Liver (tissue), 8 donors: ENCODE measurements at regions not wholly inside any gene's neighbourhood (a gene's known extent, or its start where the extent isn't known, plus 50 kb on each side); places are given as distances from the start of the nearest gene placed in this dataset.

Experiments
- DNase-seq: peaks from one replicate; pipeline ENCODE4 v3.0.0-alpha.2; 2017; ENCODE audit warnings: low spot score
- H3K27ac ChIP-seq, 2 donors: one replicate each; pipeline ENCODE4 v1.7.0; 2013; ENCODE audit warnings: inconsistent platforms in 2 of 2, low read length in 2 of 2, control low read depth in 1 of 2, low read depth in 1 of 2, mild to moderate bottlenecking in 1 of 2
- H3K27me3 ChIP-seq, 4 donors: one replicate each; pipeline versions ENCODE4 v1.6.1 to v1.7.0; 2013; ENCODE audit warnings: low read length in 3 of 4, inconsistent platforms in 1 of 4, mild to moderate bottlenecking in 1 of 4, moderate library complexity in 1 of 4; ENCODE audit not compliant: control insufficient read depth in 4 of 4, insufficient read depth in 4 of 4
- H3K36me3 ChIP-seq, 4 donors: one replicate each; pipeline versions ENCODE4 v1.6.1 to v1.7.0; 2013; ENCODE audit warnings: low read length in 3 of 4, mild to moderate bottlenecking in 3 of 4, low read depth in 1 of 4, moderate library complexity in 1 of 4; ENCODE audit not compliant: control insufficient read depth in 4 of 4, insufficient read depth in 3 of 4
- H3K4me1 ChIP-seq, 4 donors: one replicate each; pipeline versions ENCODE4 v1.6.1 to v1.7.0; 2013; ENCODE audit warnings: low read length in 3 of 4, mild to moderate bottlenecking in 3 of 4, moderate library complexity in 1 of 4; ENCODE audit not compliant: control insufficient read depth in 4 of 4, insufficient read depth in 4 of 4
- H3K4me3 ChIP-seq, 3 donors: one replicate each; pipeline versions ENCODE4 v1.6.1 to v1.7.0; 2013; ENCODE audit warnings: low read length in 3 of 3, control low read depth in 1 of 3, low read depth in 1 of 3, mild to moderate bottlenecking in 1 of 3
- H3K9ac ChIP-seq, 2 donors: one replicate each; pipeline ENCODE4 v1.7.0; 2013; ENCODE audit warnings: low read length in 2 of 2, mild to moderate bottlenecking in 2 of 2, moderate library complexity in 2 of 2, control low read depth in 1 of 2, low read depth in 1 of 2
- H3K9me3 ChIP-seq, 4 donors: one replicate each; pipeline versions ENCODE4 v1.6.1 to v1.7.0; 2013; ENCODE audit warnings: low read length in 3 of 4; ENCODE audit not compliant: control insufficient read depth in 4 of 4
- EGR1 ChIP-seq, 2 donors: IDR thresholded peaks; 2 replicates each; pipeline ENCODE4 v1.6.1; 2016 to 2018; ENCODE audit warnings: antibody characterized with exemption in 2 of 2, low read depth in 2 of 2
- FOXA1 ChIP-seq: IDR thresholded peaks from 2 replicates; pipeline ENCODE4 v1.6.1; 2016; ENCODE audit warnings: antibody characterized with exemption
- FOXA2 ChIP-seq: IDR thresholded peaks from 2 replicates; pipeline ENCODE4 v1.6.1; 2016; ENCODE audit warnings: antibody characterized with exemption
- GABPA ChIP-seq, 2 donors: IDR thresholded peaks in 1 of 2; conservative IDR thresholded peaks in 1 of 2; 2 replicates each; pipeline ENCODE4 v1.6.1; 2016; ENCODE audit warnings: antibody characterized with exemption in 2 of 2, mild to moderate bottlenecking in 1 of 2, moderate library complexity in 1 of 2
- HNF4A ChIP-seq, 2 donors: conservative IDR thresholded peaks; 2 replicates each; pipeline ENCODE4 v1.6.1; 2016; ENCODE audit warnings: antibody characterized with exemption in 2 of 2, mild to moderate bottlenecking in 2 of 2
- HNF4G ChIP-seq: IDR thresholded peaks from 2 replicates; pipeline ENCODE4 v1.6.1; 2016; ENCODE audit warnings: antibody characterized with exemption
- JUND ChIP-seq, 2 donors: IDR thresholded peaks; 2 replicates each; pipeline ENCODE4 v1.6.1; 2016; ENCODE audit warnings: antibody characterized with exemption in 2 of 2
- NR2F2 ChIP-seq: IDR thresholded peaks from 2 replicates; pipeline ENCODE4 v1.6.1; 2016; ENCODE audit warnings: antibody characterized with exemption
- RAD21 ChIP-seq, 2 donors: IDR thresholded peaks; 2 replicates each; pipeline ENCODE4 v1.6.1; 2016; ENCODE audit warnings: antibody characterized with exemption in 2 of 2, mild to moderate bottlenecking in 2 of 2
- RXRA ChIP-seq, 2 donors: IDR thresholded peaks; 2 replicates each; pipeline ENCODE4 v1.6.1; 2017 to 2018; ENCODE audit warnings: antibody characterized with exemption in 2 of 2, mild to moderate bottlenecking in 1 of 2
- TAF1 ChIP-seq: conservative IDR thresholded peaks from 2 replicates; pipeline ENCODE4 v1.6.1; 2016; ENCODE audit warnings: antibody characterized with exemption, mild to moderate bottlenecking
- WGBS: extraction: QIAGEN DNeasy Blood & Tissue Kit; methylation state at CpG from one replicate; pipeline ENCODE4 v1.1.7; 2013; 5-methylcytosine and 5-hydroxymethylcytosine counted together
- TF ChIP-seq, protein P1 (sequence below): IDR thresholded peaks from 2 replicates; pipeline ENCODE4 v1.6.1; 2016; ENCODE audit warnings: antibody characterized with exemption
- TF ChIP-seq, protein P2 (sequence below): IDR thresholded peaks from 2 replicates; pipeline ENCODE4 v1.6.1; 2016; ENCODE audit warnings: antibody characterized with exemption
- TF ChIP-seq, protein P3 (sequence below): IDR thresholded peaks from 2 replicates; pipeline ENCODE4 v1.6.1; 2016; ENCODE audit warnings: antibody characterized with exemption, mild to moderate bottlenecking
- TF ChIP-seq, protein P4 (sequence below): fragments of 150-350 bp; IDR thresholded peaks from 2 replicates; pipeline ENCODE4 v1.5.1; 2017; ENCODE audit warnings: improper control_type of control experiment, low read depth, low read length; ENCODE audit not compliant: missing input control
- TF ChIP-seq, protein P5 (sequence below): IDR thresholded peaks from 2 replicates; pipeline ENCODE4 v1.6.1; 2016; ENCODE audit warnings: antibody characterized with exemption
- donor health status: healthy.
- donor health status: healthy.
- donor health status: healthy.
- donor health status: healthy.
- donor health status: healthy.

DNA sequence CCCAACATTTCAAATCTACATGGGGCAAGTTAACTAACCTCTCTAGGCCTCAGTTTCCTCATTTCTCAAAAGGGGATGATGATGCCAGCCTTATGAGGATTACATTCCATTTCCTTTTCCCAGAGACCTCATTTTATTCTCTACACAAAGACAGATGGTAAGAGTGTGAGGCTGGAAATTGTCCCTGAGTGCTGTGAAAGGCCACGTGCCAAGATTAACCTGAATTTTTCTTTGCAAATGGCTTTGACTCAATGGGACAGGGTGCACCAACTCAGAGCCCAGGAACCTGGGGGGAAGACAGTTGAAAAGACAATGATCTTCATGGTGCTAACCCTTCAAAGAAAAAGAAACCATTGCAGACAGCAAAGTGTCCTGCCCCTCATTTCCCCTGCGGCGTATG, 332.8 kb downstream of the TMEM114 start:
- WGBS: 80% methylated on average over 3 of the region's 3 CpGs
- TF ChIP-seq, protein P1, sequence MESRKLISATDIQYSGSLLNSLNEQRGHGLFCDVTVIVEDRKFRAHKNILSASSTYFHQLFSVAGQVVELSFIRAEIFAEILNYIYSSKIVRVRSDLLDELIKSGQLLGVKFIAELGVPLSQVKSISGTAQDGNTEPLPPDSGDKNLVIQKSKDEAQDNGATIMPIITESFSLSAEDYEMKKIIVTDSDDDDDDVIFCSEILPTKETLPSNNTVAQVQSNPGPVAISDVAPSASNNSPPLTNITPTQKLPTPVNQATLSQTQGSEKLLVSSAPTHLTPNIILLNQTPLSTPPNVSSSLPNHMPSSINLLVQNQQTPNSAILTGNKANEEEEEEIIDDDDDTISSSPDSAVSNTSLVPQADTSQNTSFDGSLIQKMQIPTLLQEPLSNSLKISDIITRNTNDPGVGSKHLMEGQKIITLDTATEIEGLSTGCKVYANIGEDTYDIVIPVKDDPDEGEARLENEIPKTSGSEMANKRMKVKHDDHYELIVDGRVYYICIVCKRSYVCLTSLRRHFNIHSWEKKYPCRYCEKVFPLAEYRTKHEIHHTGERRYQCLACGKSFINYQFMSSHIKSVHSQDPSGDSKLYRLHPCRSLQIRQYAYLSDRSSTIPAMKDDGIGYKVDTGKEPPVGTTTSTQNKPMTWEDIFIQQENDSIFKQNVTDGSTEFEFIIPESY: no peak
- TF ChIP-seq GABPA (IDR thresholded peaks at IDR 0.05 in 1 of 2, conservative IDR thresholded peaks at IDR 0.05 in 1 of 2): no peak
- TF ChIP-seq EGR1 (IDR thresholded peaks at IDR 0.05; ENCODE audit: low read depth in 2 of 2): no peak
- TF ChIP-seq, protein P2, sequence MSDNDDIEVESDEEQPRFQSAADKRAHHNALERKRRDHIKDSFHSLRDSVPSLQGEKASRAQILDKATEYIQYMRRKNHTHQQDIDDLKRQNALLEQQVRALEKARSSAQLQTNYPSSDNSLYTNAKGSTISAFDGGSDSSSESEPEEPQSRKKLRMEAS: no peak
- Histone ChIP-seq H3K36me3 (no peaks in the 10 kb centered on the region), H3K9ac (no peak overlapping the region), H3K4me1 (no peaks in the 10 kb centered on the region), H3K27me3 (peaks cover 0 to 3% (median under 1%) of the 10 kb centered on the region in 4 donors), H3K27ac (no peak overlapping the region), H3K9me3 (no peaks in the 10 kb centered on the region), H3K4me3 (no peak overlapping the region)
- no peak for DNase-seq

DNA sequence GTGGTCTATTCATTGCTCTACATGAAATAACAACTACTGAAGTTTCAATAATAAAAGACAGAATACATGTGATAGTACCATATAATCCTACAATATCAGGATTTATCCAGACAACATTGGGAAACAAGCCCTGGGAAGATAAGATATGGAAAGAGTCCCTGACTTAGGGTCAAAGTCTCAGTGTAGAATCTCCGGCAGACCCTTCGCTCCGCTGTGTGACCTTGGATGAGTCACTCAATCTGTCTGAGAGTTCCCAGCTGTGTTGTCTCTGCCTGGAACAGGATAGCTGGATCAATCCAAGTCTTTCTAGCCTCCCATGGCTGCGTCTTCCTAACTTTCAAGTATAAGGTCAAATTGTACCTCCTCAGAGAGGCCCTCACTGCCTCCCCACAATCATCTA, 335.9 kb downstream of the TMEM114 start:
- Histone ChIP-seq H3K36me3 (no peaks in the 10 kb centered on the region), H3K4me1 (no peaks in the 10 kb centered on the region), H3K9me3 (no peaks in the 10 kb centered on the region), H3K27ac (no peak overlapping the region), H3K27me3 (peaks cover 0 to 3% (median under 1%) of the 10 kb centered on the region in 4 donors), H3K4me3 (no peak overlapping the region), H3K9ac (no peak overlapping the region)
- DNase-seq: no peak
- 66% methylated on average over 4 of the region's 4 CpGs for WGBS
- TF ChIP-seq TAF1 (no peak), HNF4G (no peak), RAD21 (IDR thresholded peaks at IDR 0.05) (no peak), NR2F2 (no peak), GABPA (IDR thresholded peaks at IDR 0.05 in 1 of 2, conservative IDR thresholded peaks at IDR 0.05 in 1 of 2) (no peak), FOXA2 (no peak), JUND (IDR thresholded peaks at IDR 0.05) (no peak), FOXA1 (no peak), RXRA (IDR thresholded peaks at IDR 0.05) (no peak), HNF4A (conservative IDR thresholded peaks at IDR 0.05) (no peak)
- TF ChIP-seq, protein P3, sequence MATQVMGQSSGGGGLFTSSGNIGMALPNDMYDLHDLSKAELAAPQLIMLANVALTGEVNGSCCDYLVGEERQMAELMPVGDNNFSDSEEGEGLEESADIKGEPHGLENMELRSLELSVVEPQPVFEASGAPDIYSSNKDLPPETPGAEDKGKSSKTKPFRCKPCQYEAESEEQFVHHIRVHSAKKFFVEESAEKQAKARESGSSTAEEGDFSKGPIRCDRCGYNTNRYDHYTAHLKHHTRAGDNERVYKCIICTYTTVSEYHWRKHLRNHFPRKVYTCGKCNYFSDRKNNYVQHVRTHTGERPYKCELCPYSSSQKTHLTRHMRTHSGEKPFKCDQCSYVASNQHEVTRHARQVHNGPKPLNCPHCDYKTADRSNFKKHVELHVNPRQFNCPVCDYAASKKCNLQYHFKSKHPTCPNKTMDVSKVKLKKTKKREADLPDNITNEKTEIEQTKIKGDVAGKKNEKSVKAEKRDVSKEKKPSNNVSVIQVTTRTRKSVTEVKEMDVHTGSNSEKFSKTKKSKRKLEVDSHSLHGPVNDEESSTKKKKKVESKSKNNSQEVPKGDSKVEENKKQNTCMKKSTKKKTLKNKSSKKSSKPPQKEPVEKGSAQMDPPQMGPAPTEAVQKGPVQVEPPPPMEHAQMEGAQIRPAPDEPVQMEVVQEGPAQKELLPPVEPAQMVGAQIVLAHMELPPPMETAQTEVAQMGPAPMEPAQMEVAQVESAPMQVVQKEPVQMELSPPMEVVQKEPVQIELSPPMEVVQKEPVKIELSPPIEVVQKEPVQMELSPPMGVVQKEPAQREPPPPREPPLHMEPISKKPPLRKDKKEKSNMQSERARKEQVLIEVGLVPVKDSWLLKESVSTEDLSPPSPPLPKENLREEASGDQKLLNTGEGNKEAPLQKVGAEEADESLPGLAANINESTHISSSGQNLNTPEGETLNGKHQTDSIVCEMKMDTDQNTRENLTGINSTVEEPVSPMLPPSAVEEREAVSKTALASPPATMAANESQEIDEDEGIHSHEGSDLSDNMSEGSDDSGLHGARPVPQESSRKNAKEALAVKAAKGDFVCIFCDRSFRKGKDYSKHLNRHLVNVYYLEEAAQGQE: no peak
- TF ChIP-seq, protein P2: no peak
- TF ChIP-seq, protein P4, sequence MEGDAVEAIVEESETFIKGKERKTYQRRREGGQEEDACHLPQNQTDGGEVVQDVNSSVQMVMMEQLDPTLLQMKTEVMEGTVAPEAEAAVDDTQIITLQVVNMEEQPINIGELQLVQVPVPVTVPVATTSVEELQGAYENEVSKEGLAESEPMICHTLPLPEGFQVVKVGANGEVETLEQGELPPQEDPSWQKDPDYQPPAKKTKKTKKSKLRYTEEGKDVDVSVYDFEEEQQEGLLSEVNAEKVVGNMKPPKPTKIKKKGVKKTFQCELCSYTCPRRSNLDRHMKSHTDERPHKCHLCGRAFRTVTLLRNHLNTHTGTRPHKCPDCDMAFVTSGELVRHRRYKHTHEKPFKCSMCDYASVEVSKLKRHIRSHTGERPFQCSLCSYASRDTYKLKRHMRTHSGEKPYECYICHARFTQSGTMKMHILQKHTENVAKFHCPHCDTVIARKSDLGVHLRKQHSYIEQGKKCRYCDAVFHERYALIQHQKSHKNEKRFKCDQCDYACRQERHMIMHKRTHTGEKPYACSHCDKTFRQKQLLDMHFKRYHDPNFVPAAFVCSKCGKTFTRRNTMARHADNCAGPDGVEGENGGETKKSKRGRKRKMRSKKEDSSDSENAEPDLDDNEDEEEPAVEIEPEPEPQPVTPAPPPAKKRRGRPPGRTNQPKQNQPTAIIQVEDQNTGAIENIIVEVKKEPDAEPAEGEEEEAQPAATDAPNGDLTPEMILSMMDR: no peak
- TF ChIP-seq, protein P5, sequence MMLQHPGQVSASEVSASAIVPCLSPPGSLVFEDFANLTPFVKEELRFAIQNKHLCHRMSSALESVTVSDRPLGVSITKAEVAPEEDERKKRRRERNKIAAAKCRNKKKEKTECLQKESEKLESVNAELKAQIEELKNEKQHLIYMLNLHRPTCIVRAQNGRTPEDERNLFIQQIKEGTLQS: no peak
